Mammary epithelial cell (primary cell): ENCODE measurements at regions not wholly inside any gene's neighbourhood (a gene's known extent, or its start where the extent isn't known, plus 50 kb on each side); places are given as distances from the start of the nearest gene placed in this dataset.

Experiments used
- CTCF ChIP-seq, 2 donors: IDR thresholded peaks in 1 of 2; conservative IDR thresholded peaks in 1 of 2; 2 replicates each; pipeline ENCODE4 v1.5.1; 2011 to 2012; ENCODE audit warnings: inconsistent platforms in 2 of 2, low read length in 2 of 2, mild to moderate bottlenecking in 2 of 2, control low read depth in 1 of 2, low read depth in 1 of 2; ENCODE audit not compliant: insufficient read depth in 1 of 2; ENCODE audit errors: extremely low read depth in 1 of 2
- EZH2 ChIP-seq: IDR thresholded peaks from 2 replicates; pipeline ENCODE4 v1.6.1; 2012; ENCODE audit warnings: low read length, inconsistent platforms, borderline replicate concordance

GRCh38 chr12:82593143-82593542 is 93.6 kb upstream of the TMTC2 start:
- TF ChIP-seq CTCF (conservative IDR thresholded peaks at IDR 0.05 in 1 of 2, IDR thresholded peaks at IDR 0.05 in 1 of 2; ENCODE audit: extremely low read depth in 1 of 2, insufficient read depth in 1 of 2, low read depth in 1 of 2, low read length in 2 of 2) (no peak), EZH2 (no peak)
